ENCODE measurements at regions not wholly inside any gene's neighbourhood (a gene's known extent, or its start where the extent isn't known, plus 50 kb on each side); places are given as distances from the start of the nearest gene placed in this dataset.

DNA sequence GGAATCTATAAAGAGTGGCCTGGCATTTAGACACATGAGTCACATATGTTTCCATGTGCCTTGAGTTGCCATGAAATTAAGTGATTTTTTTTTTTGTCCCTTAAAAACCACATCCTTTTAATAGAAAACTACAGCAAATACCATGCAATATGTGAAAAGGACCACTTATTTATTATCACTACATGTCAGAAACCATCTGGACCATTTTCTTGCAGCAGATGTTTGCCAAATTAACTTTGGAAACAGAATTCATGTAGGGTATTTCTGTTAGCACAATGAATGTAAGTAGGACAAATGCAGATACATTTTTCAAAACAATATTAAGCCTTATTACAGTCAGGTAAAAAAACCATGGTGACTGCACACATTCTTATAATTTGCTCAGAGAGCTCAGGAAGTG is 230.6 kb downstream of the REEP3 start:
- TF ChIP-seq, protein P1, sequence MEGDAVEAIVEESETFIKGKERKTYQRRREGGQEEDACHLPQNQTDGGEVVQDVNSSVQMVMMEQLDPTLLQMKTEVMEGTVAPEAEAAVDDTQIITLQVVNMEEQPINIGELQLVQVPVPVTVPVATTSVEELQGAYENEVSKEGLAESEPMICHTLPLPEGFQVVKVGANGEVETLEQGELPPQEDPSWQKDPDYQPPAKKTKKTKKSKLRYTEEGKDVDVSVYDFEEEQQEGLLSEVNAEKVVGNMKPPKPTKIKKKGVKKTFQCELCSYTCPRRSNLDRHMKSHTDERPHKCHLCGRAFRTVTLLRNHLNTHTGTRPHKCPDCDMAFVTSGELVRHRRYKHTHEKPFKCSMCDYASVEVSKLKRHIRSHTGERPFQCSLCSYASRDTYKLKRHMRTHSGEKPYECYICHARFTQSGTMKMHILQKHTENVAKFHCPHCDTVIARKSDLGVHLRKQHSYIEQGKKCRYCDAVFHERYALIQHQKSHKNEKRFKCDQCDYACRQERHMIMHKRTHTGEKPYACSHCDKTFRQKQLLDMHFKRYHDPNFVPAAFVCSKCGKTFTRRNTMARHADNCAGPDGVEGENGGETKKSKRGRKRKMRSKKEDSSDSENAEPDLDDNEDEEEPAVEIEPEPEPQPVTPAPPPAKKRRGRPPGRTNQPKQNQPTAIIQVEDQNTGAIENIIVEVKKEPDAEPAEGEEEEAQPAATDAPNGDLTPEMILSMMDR (conservative IDR thresholded peaks at IDR 0.05; ENCODE audit: low read depth in 2 of 2), result no peak
- TF ChIP-seq POLR2AphosphoS5 (IDR thresholded peaks at IDR 0.05; ENCODE audit: low read depth) (no peak), EZH2phosphoT487 (IDR thresholded peaks at IDR 0.05; ENCODE audit: unreplicated experiment) (no peak), CREB1 (CRISPR knock-in tag; IDR thresholded peaks at IDR 0.05; ENCODE audit: low read depth) (no peak), EZH2 (IDR thresholded peaks at IDR 0.05; ENCODE audit: low read depth, unreplicated experiment) (no peak)
- TF ChIP-seq, protein P2, sequence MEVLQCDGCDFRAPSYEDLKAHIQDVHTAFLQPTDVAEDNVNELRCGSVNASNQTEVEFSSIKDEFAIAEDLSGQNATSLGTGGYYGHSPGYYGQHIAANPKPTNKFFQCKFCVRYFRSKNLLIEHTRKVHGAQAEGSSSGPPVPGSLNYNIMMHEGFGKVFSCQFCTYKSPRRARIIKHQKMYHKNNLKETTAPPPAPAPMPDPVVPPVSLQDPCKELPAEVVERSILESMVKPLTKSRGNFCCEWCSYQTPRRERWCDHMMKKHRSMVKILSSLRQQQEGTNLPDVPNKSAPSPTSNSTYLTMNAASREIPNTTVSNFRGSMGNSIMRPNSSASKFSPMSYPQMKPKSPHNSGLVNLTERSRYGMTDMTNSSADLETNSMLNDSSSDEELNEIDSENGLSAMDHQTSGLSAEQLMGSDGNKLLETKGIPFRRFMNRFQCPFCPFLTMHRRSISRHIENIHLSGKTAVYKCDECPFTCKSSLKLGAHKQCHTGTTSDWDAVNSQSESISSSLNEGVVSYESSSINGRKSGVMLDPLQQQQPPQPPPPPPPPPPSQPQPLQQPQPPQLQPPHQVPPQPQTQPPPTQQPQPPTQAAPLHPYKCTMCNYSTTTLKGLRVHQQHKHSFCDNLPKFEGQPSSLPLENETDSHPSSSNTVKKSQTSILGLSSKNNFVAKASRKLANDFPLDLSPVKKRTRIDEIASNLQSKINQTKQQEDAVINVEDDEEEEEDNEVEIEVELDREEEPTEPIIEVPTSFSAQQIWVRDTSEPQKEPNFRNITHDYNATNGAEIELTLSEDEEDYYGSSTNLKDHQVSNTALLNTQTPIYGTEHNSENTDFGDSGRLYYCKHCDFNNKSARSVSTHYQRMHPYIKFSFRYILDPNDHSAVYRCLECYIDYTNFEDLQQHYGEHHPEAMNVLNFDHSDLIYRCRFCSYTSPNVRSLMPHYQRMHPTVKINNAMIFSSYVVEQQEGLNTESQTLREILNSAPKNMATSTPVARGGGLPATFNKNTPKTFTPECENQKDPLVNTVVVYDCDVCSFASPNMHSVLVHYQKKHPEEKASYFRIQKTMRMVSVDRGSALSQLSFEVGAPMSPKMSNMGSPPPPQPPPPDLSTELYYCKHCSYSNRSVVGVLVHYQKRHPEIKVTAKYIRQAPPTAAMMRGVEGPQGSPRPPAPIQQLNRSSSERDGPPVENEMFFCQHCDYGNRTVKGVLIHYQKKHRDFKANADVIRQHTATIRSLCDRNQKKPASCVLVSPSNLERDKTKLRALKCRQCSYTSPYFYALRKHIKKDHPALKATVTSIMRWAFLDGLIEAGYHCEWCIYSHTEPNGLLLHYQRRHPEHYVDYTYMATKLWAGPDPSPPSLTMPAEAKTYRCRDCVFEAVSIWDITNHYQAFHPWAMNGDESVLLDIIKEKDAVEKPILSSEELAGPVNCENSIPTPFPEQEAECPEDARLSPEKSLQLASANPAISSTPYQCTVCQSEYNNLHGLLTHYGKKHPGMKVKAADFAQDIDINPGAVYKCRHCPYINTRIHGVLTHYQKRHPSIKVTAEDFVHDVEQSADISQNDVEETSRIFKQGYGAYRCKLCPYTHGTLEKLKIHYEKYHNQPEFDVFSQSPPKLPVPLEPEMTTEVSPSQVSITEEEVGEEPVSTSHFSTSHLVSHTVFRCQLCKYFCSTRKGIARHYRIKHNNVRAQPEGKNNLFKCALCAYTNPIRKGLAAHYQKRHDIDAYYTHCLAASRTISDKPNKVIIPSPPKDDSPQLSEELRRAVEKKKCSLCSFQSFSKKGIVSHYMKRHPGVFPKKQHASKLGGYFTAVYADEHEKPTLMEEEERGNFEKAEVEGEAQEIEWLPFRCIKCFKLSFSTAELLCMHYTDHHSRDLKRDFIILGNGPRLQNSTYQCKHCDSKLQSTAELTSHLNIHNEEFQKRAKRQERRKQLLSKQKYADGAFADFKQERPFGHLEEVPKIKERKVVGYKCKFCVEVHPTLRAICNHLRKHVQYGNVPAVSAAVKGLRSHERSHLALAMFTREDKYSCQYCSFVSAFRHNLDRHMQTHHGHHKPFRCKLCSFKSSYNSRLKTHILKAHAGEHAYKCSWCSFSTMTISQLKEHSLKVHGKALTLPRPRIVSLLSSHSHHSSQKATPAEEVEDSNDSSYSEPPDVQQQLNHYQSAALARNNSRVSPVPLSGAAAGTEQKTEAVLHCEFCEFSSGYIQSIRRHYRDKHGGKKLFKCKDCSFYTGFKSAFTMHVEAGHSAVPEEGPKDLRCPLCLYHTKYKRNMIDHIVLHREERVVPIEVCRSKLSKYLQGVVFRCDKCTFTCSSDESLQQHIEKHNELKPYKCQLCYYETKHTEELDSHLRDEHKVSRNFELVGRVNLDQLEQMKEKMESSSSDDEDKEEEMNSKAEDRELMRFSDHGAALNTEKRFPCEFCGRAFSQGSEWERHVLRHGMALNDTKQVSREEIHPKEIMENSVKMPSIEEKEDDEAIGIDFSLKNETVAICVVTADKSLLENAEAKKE (CRISPR knock-in tag; IDR thresholded peaks at IDR 0.05), result no peak
